GM12874 (cell line): ENCODE measurements at regions not wholly inside any gene's neighbourhood (a gene's known extent, or its start where the extent isn't known, plus 50 kb on each side); places are given as distances from the start of the nearest gene placed in this dataset.

Source experiments
- CTCF ChIP-seq: IDR thresholded peaks from 2 replicates; pipeline ENCODE4 v1.5.1; 2011; ENCODE audit warnings: low read depth, mild to moderate bottlenecking, control low read depth, low read length, moderate library complexity; ENCODE audit not compliant: insufficient read depth

GRCh38 chr2:173659509-173659908, 304.8 kb downstream of the CDCA7 start:
- no peak for TF ChIP-seq CTCF

- TF ChIP-seq CTCF = no peak
Observed at GRCh38 chr2:173661586-173661985, 303.6 kb downstream of the SP3 start.

- TF ChIP-seq CTCF = no peak
Observed at GRCh38 chr2:173663353-173663752, 301.8 kb downstream of the SP3 start.

GRCh38 chr2:173663835-173664512, 301.2 kb downstream of the SP3 start:
- TF ChIP-seq CTCF = no peak

GRCh38 chr2:173664513-173664910, 300.7 kb downstream of the SP3 start:
- TF ChIP-seq CTCF = no peak

GRCh38 chr2:173666171-173666888, 298.8 kb downstream of the SP3 start:
- no peak for TF ChIP-seq CTCF

- no peak for TF ChIP-seq CTCF
Observed at GRCh38 chr2:173667014-173667413, 298.2 kb downstream of the SP3 start.
